HepG2 (cell line): ENCODE measurements at regions not wholly inside any gene's neighbourhood (a gene's known extent, or its start where the extent isn't known, plus 50 kb on each side); places are given as distances from the start of the nearest gene placed in this dataset.

ENCODE experiments used
- CTCF ChIP-seq: sonication (generic); formaldehyde crosslinking; IDR thresholded peaks from 2 replicates; pipeline ENCODE4 v1.5.0; 2020; ENCODE audit warnings: mild to moderate bottlenecking, missing genetic modification reagents, moderate library complexity
- ELF4 ChIP-seq: sonication (generic); formaldehyde crosslinking; IDR thresholded peaks from 2 replicates; pipeline ENCODE4 v1.5.0; 2020; ENCODE audit warnings: missing genetic modification reagents, mild to moderate bottlenecking, moderate library complexity, borderline replicate concordance
- EP300 ChIP-seq, 3 experiments: sonication (generic) in 1 of 3; formaldehyde crosslinking in 1 of 3; IDR thresholded peaks; 2 replicates each; pipeline versions ENCODE4 v1.5.1 to v1.6.1; 2011 to 2020; ENCODE audit warnings: low read depth in 2 of 3, low read length in 2 of 3, borderline replicate concordance in 1 of 3, improper control_type of control experiment in 1 of 3, mild to moderate bottlenecking in 1 of 3, missing genetic modification reagents in 1 of 3, moderate library complexity in 1 of 3
- GMEB2 ChIP-seq: IDR thresholded peaks from 2 replicates; pipeline ENCODE4 v1.6.1; 2016; ENCODE audit warnings: missing biosample characterization, missing genetic modification reagents, low read depth
- POLR2AphosphoS5 ChIP-seq: IDR thresholded peaks from 2 replicates; pipeline ENCODE4 v1.6.1; 2012; ENCODE audit warnings: low read depth, low read length
- ZFX ChIP-seq: sonication (generic); formaldehyde crosslinking; IDR thresholded peaks from 2 replicates; pipeline ENCODE4 v1.4.0; 2020; ENCODE audit warnings: mild to moderate bottlenecking, low read depth, missing genetic modification reagents, moderate library complexity
- ZNF274 ChIP-seq: sonication (generic); formaldehyde crosslinking; IDR thresholded peaks from 2 replicates; pipeline ENCODE4 v1.5.1; 2020; ENCODE audit warnings: mild to moderate bottlenecking, missing genetic modification reagents
- ZNF776 ChIP-seq: sonication (generic); formaldehyde crosslinking; IDR thresholded peaks from 2 replicates; pipeline ENCODE4 v1.4.0; 2020; ENCODE audit warnings: mild to moderate bottlenecking, missing genetic modification reagents
- ZSCAN22 ChIP-seq: sonication (generic); formaldehyde crosslinking; IDR thresholded peaks from 2 replicates; pipeline ENCODE4 v1.4.0; 2020; ENCODE audit warnings: mild to moderate bottlenecking, missing genetic modification reagents

GRCh38 chr2:18286897-18287296, 273.6 kb downstream of the RDH14 start:
- TF ChIP-seq POLR2AphosphoS5 (no peak), ZNF274 (CRISPR knock-in tag) (no peak), GMEB2 (no peak), ZSCAN22 (CRISPR knock-in tag) (no peak), ZNF776 (CRISPR knock-in tag) (no peak), EP300 (IDR thresholded peaks at IDR 0.05; ENCODE audit: low read depth in 2 of 2, low read length in 2 of 2) (no peak), EP300 (CRISPR knock-in tag; IDR thresholded peaks at IDR 0.05; ENCODE audit: borderline replicate concordance) (no peak), ZFX (CRISPR knock-in tag) (no peak), CTCF (CRISPR knock-in tag) (no peak), ELF4 (no peak)
